IMR-90 (cell line): ENCODE measurements at regions not wholly inside any gene's neighbourhood (a gene's known extent, or its start where the extent isn't known, plus 50 kb on each side); places are given as distances from the start of the nearest gene placed in this dataset.
"Not testable (repeated sequence)": the region's sequence is repeated elsewhere in the genome, so short reads cannot be mapped to it uniquely, and the experiment has no call there.

Experiments used
- ATAC-seq: fragments of 200-7000 bp; cut with Tn5 transposase; 2 replicates; pipeline ENCODE4 v1.9.1; 2020; ENCODE audit warnings: low read depth, mild to moderate bottlenecking, moderate library complexity
- BruUV-seq: library from RNA; stranded (reverse); fragments of 400-500 nt; replicated peaks from 2 replicates; lab custom pipeline; 2021; lab: Mats Ljungman, UMichigan
- CTCF ChIA-PET: fragments of 300-600 bp; formaldehyde crosslinking; extraction: SDS; loops from one replicate; lab custom pipeline; 2021; ENCODE audit warnings: antibody characterized with exemption; lab: Yijun Ruan, JAX
- POLR2A ChIA-PET: fragments of 300-600 bp; sonication (Branson Sonifier 250); formaldehyde crosslinking; loops from one replicate; lab custom pipeline; 2022; ENCODE audit warnings: antibody characterized with exemption; ENCODE audit not compliant: unreplicated experiment; lab: Charles Lee
- DNase-seq: peaks from one replicate; pipeline ENCODE4 v3.0.0; 2013
- H2AFZ ChIP-seq: replicated peaks from 2 replicates; pipeline ENCODE3; 2013; ENCODE audit warnings: low read length, mild to moderate bottlenecking; ENCODE audit not compliant: poor library complexity
- H2AK5ac ChIP-seq: 2 replicates; pipeline ENCODE4 v1.6.1; 2013; ENCODE audit warnings: low read depth, low read length, inconsistent platforms
- H2AK9ac ChIP-seq: replicated peaks from 2 replicates; pipeline ENCODE3; 2013; ENCODE audit warnings: mild to moderate bottlenecking, low read depth, low read length, moderate library complexity; ENCODE audit not compliant: poor library complexity
- H2BK120ac ChIP-seq: 2 replicates; pipeline ENCODE4 v1.6.1; 2013; ENCODE audit warnings: low read depth, low read length, inconsistent platforms
- H2BK15ac ChIP-seq: 3 replicates; pipeline ENCODE4 v1.6.1; 2013; ENCODE audit warnings: low read depth, low read length, inconsistent platforms
- H2BK20ac ChIP-seq: 2 replicates; pipeline ENCODE4 v1.6.1; 2013; ENCODE audit warnings: low read depth, mild to moderate bottlenecking, inconsistent platforms, low read length, moderate library complexity
- H2BK5ac ChIP-seq: 2 replicates; pipeline ENCODE4 v1.6.1; 2013; ENCODE audit warnings: mild to moderate bottlenecking, low read depth, low read length, inconsistent platforms; ENCODE audit not compliant: poor library complexity, severe bottlenecking
- H3K14ac ChIP-seq: replicated peaks from 2 replicates; pipeline ENCODE4 v1.6.1; 2013; ENCODE audit warnings: low read depth, low read length, inconsistent platforms
- H3K18ac ChIP-seq: 2 replicates; pipeline ENCODE4 v1.6.1; 2013; ENCODE audit warnings: low read depth, low read length, control low read depth
- H3K23ac ChIP-seq: 2 replicates; pipeline ENCODE4 v1.6.1; 2013; ENCODE audit warnings: low read depth, low read length, inconsistent platforms
- H3K27ac ChIP-seq: 2 replicates; pipeline ENCODE4 v1.5.1; 2013; ENCODE audit warnings: mild to moderate bottlenecking, control low read depth, low read length; ENCODE audit not compliant: insufficient read depth
- H3K27me3 ChIP-seq: 2 replicates; pipeline ENCODE4 v1.6.1; 2013; ENCODE audit warnings: low read length; ENCODE audit not compliant: control insufficient read depth, insufficient read depth
- H3K36me3 ChIP-seq: 2 replicates; pipeline ENCODE4 v1.6.1; 2013; ENCODE audit warnings: low read length, mixed read lengths; ENCODE audit not compliant: control insufficient read depth, insufficient read depth
- H3K4ac ChIP-seq: 2 replicates; pipeline ENCODE4 v1.6.1; 2013; ENCODE audit warnings: low read depth, low read length, inconsistent platforms
- H3K4me1 ChIP-seq: 2 replicates; pipeline ENCODE4 v1.6.1; 2013; ENCODE audit warnings: low read length, mixed read lengths; ENCODE audit not compliant: control insufficient read depth, insufficient read depth
- H3K4me2 ChIP-seq: 2 replicates; pipeline ENCODE4 v1.6.1; 2013; ENCODE audit warnings: low read depth, mild to moderate bottlenecking, control low read depth, low read length, moderate library complexity
- H3K4me3 ChIP-seq: 2 replicates; pipeline ENCODE4 v1.5.1; 2013; ENCODE audit warnings: low read depth, mild to moderate bottlenecking, control low read depth, low read length, moderate library complexity; ENCODE audit not compliant: insufficient read depth
- H3K56ac ChIP-seq: 2 replicates; pipeline ENCODE4 v1.6.1; 2013; ENCODE audit warnings: low read length, inconsistent platforms; ENCODE audit not compliant: insufficient read depth; ENCODE audit errors: extremely low read depth
- H3K79me1 ChIP-seq, 2 experiments: 2 replicates each; pipeline ENCODE4 v1.6.1; 2013; ENCODE audit warnings: low read length in 2 of 2, inconsistent platforms in 1 of 2, low read depth in 1 of 2
- H3K9ac ChIP-seq: 2 replicates; pipeline ENCODE4 v1.6.1; 2013; ENCODE audit warnings: low read depth, low read length, control low read depth
- H3K9me1 ChIP-seq: 2 replicates; pipeline ENCODE4 v1.6.1; 2013; ENCODE audit warnings: low read length, inconsistent platforms; ENCODE audit not compliant: insufficient read depth
- H3K9me3 ChIP-seq: 2 replicates; pipeline ENCODE4 v1.6.1; 2013; ENCODE audit warnings: low read length; ENCODE audit not compliant: control insufficient read depth, insufficient read depth
- H4K20me1 ChIP-seq: 2 replicates; pipeline ENCODE4 v1.6.1; 2013; ENCODE audit warnings: low read length, inconsistent platforms; ENCODE audit not compliant: insufficient read depth
- H4K5ac ChIP-seq: 2 replicates; pipeline ENCODE4 v1.6.1; 2013; ENCODE audit warnings: mild to moderate bottlenecking, low read depth, low read length, control low read depth
- H4K8ac ChIP-seq, 2 experiments: 2 replicates each; pipeline ENCODE4 v1.6.1; 2013; ENCODE audit warnings: low read depth in 2 of 2, low read length in 2 of 2, control low read depth in 1 of 2, inconsistent platforms in 1 of 2
- H4K91ac ChIP-seq: 2 replicates; pipeline ENCODE4 v1.6.1; 2013; ENCODE audit warnings: low read depth, low read length, inconsistent platforms; ENCODE audit not compliant: insufficient read depth
- CTCF ChIP-seq: conservative IDR thresholded peaks from 2 replicates; pipeline ENCODE4 v1.5.1; 2012; ENCODE audit warnings: mild to moderate bottlenecking, low read depth, low read length, improper control_type of control experiment
- RAD21 ChIP-seq: IDR thresholded peaks from 2 replicates; pipeline ENCODE4 v1.6.1; 2012; ENCODE audit warnings: low read length, improper control_type of control experiment
- SMC3 ChIP-seq: fragments of 150-350 bp; IDR thresholded peaks from 2 replicates; pipeline ENCODE4 v1.6.1; 2016; ENCODE audit warnings: low read depth, mild to moderate bottlenecking, antibody characterized with exemption, low read length, moderate library complexity
- WGBS, 2 experiments: methylation state at CpG; one replicate each; pipeline versions ENCODE4 v1.1.5 to v1.1.7; 2013; ENCODE audit warnings: missing lambda C conversion rate in 2 of 2; ENCODE audit not compliant: insufficient read length in 1 of 2; ENCODE audit errors: extremely low coverage in 2 of 2; 5-methylcytosine and 5-hydroxymethylcytosine counted together
- dilution Hi-C: fragments of 300-500 bp; cut with HindIII; formaldehyde crosslinking; loops from one replicate; pipeline ENCODE4 v1.14.3; 2018; ENCODE audit warnings: low sequenced_read_pairs; ENCODE audit not compliant: unreplicated experiment
- in situ Hi-C: fragments of 300-500 bp; cut with MboI; formaldehyde crosslinking; loops from 3 replicates; pipeline ENCODE4 v1.14.3; 2019; ENCODE audit warnings: low sequenced_read_pairs, inconsistent platforms, mixed read lengths
- intact Hi-C: fragments of 100-400 bp; cut with micrococcal nuclease; formaldehyde crosslinking; loops from 2 replicates; pipeline ENCODE4 v1.10.0; 2022
- TF ChIP-seq, protein P1 (sequence below): fragments of 150-350 bp; IDR thresholded peaks from 2 replicates; pipeline ENCODE4 v1.6.1; 2017; ENCODE audit warnings: mild to moderate bottlenecking, antibody characterized with exemption, low read length, low read depth

DNA sequence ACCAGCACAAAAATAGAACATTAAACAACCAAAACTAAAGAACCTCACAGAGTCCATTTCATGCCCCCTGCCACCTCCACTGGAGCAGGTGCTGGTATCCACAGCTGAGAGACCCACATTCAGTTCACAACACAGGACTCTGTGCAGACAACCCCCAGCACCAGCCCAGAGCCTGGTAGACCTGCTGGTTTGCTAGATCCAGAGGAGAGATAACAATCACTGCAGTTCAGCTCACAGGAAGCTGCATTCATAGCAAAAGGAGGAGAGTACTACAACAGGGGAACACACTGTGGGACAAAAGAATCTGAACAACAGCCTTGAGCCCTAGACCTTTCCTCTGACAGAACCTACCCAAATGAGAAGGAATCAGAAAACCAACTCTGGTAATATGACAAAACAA, 326.7 kb downstream of the METTL4 start:
- no peaks in the 10 kb centered on the region for H4K20me1 ChIP-seq
- H3K4me3 ChIP-seq: no peak overlapping the region
- H3K18ac ChIP-seq: no peak overlapping the region
- H3K4ac ChIP-seq: no peak overlapping the region
- no peak overlapping the region for H3K56ac ChIP-seq
- no peak for TF ChIP-seq RAD21
- TF ChIP-seq SMC3: no peak
- TF ChIP-seq CTCF: no peak
- TF ChIP-seq, protein P1, sequence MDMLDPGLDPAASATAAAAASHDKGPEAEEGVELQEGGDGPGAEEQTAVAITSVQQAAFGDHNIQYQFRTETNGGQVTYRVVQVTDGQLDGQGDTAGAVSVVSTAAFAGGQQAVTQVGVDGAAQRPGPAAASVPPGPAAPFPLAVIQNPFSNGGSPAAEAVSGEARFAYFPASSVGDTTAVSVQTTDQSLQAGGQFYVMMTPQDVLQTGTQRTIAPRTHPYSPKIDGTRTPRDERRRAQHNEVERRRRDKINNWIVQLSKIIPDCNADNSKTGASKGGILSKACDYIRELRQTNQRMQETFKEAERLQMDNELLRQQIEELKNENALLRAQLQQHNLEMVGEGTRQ: no peak
- H4K91ac ChIP-seq: no peak overlapping the region
- no peak overlapping the region for H2BK5ac ChIP-seq
- H3K4me2 ChIP-seq: no peak overlapping the region
- no peak for ATAC-seq
- no peak overlapping the region for H2AK5ac ChIP-seq
- dilution Hi-C loops (no loop called here), intact Hi-C loops (no loop called here), in situ Hi-C loops (no loop called here)
- no peak overlapping the region for H4K8ac ChIP-seq
- no peak overlapping the region for H3K14ac ChIP-seq
- H3K27me3 ChIP-seq: no peaks in the 10 kb centered on the region
- H3K9me3 ChIP-seq: no peaks in the 10 kb centered on the region
- no peak overlapping the region for H4K5ac ChIP-seq
- no TSS peak for BruUV-seq
- no peak overlapping the region for H3K23ac ChIP-seq
- no peak overlapping the region for H2BK15ac ChIP-seq
- no peak overlapping the region for H2BK20ac ChIP-seq
- ChIA-PET CTCF (no interaction called here), POLR2A (no interaction called here)
- peaks cover 2% of the 10 kb centered on the region; the same call in 1 of the 2 replicates for H3K4me1 ChIP-seq
- no peak for DNase-seq
- no peaks in the 10 kb centered on the region for H3K79me1 ChIP-seq
- H2BK120ac ChIP-seq: no peak overlapping the region
- no peak overlapping the region for H2AFZ ChIP-seq
- no peaks in the 10 kb centered on the region for H3K36me3 ChIP-seq
- H3K9me1 ChIP-seq: no peaks in the 10 kb centered on the region
- H3K27ac ChIP-seq: no peak overlapping the region
- no peak overlapping the region for H3K9ac ChIP-seq
- no peak overlapping the region for H2AK9ac ChIP-seq

DNA sequence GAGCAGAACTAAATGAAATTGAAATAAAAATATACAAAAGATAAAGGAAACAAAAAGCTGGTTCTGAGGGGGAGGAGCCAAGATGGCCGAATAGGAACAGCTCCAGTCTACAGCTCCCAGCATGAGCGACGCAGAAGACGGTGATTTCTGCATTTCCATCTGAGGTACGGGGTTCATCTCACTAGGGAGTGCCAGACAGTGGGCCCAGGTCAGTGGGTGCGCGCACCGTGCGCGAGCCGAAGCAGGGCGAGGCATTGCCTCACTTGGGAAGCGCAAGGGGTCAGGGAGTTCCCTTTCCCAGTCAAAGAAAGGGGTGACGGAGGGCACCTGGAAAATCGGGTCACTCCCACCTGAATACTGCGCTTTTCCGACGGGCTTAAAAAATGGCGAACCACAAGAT, 324.2 kb downstream of the METTL4 start:
- H3K27me3 ChIP-seq, H4K20me1 ChIP-seq, dilution Hi-C loops, H3K9ac ChIP-seq, CTCF ChIA-PET, H3K4me3 ChIP-seq, H3K4me2 ChIP-seq, DNase-seq, H4K5ac ChIP-seq, H2BK15ac ChIP-seq, H4K8ac ChIP-seq, in situ Hi-C loops, H2BK120ac ChIP-seq, POLR2A ChIA-PET, H3K79me1 ChIP-seq, H3K18ac ChIP-seq, H2AFZ ChIP-seq, H3K27ac ChIP-seq, H2AK5ac ChIP-seq, ATAC-seq, H3K14ac ChIP-seq, intact Hi-C loops, H3K9me1 ChIP-seq, H3K4ac ChIP-seq, H3K9me3 ChIP-seq, H4K91ac ChIP-seq, H3K23ac ChIP-seq, H2BK20ac ChIP-seq, H2BK5ac ChIP-seq, H2AK9ac ChIP-seq, H3K56ac ChIP-seq, H3K36me3 ChIP-seq, BruUV-seq, H3K4me1 ChIP-seq: not testable (repeated sequence)
- 65% methylated on average over 2 of the region's 19 CpGs; no CpG with 5 or more reads in 1 of the 2 experiments for WGBS, 2 experiments
